ENCODE measurements at regions not wholly inside any gene's neighbourhood (a gene's known extent, or its start where the extent isn't known, plus 50 kb on each side); places are given as distances from the start of the nearest gene placed in this dataset.

DNA sequence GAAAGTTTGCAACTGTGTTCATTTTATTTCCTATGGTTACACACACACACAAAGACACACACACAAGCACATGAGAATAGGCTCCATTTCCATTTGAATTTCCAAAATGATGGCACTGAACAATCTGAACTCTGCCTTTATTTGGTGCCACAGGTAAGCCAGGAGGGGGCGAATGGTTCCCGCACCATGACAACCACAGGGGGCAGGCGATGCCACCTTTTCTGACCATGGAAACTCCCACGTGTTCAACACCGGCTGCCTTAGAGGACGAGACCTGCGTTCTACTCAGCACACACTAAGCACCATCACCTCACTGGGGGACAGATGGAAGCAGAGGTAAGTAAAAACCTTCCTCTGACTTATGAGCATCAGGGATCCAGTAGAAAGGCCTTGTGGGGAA lies 212.6 kb upstream of the TSPY4 start:
- Histone ChIP-seq H3K4ac (replicated peaks; ENCODE audit: insufficient read length, low read depth, low read length) (no peak overlapping the region), H2BK120ac (replicated peaks; ENCODE audit: low read depth, low read length) (no peak overlapping the region), H3K79me1 (ENCODE audit: low read depth, low read length) (no peaks in the 10 kb centered on the region), H3K4me3 (ENCODE audit: extremely low read depth in 1 of 4, insufficient read depth in 2 of 4, low read depth in 3 of 4, low read length in 4 of 4) (no peak overlapping the region), H3K9ac (replicated peaks in 1 of 4; ENCODE audit: extremely low read depth in 1 of 4, low read depth in 3 of 4, low read length in 3 of 4) (no peak overlapping the region), H2BK12ac (ENCODE audit: low read depth, low read length) (no peak overlapping the region), H4K8ac (ENCODE audit: extremely low read depth, insufficient read depth, low read length) (no peak overlapping the region), H3K9me3 (ENCODE audit: insufficient read depth in 2 of 2, low read depth in 1 of 2, low read length in 1 of 2) (peaks cover 3 to 23% of the 10 kb centered on the region in 2 experiments; a peak in 2 of 4 replicates), H4K20me1 (replicated peaks in 1 of 2; ENCODE audit: control insufficient read depth in 1 of 2, insufficient read depth in 2 of 2, low read length in 2 of 2) (no peaks in the 10 kb centered on the region), H3K14ac (ENCODE audit: insufficient read length) (no peak overlapping the region), H2BK15ac (ENCODE audit: low read length) (no peak overlapping the region), H3K4me2 (ENCODE audit: insufficient read depth in 1 of 2, low read depth in 2 of 2, low read length in 2 of 2) (no peak overlapping the region), H3K36me3 (ENCODE audit: control insufficient read depth in 2 of 4, insufficient read depth in 4 of 4, low read length in 3 of 4) (no peaks in the 10 kb centered on the region), H4K91ac (replicated peaks; ENCODE audit: insufficient read length, low read length) (no peak overlapping the region), H3K18ac (ENCODE audit: extremely low read depth, low read length) (no peak overlapping the region), H3K23ac (ENCODE audit: insufficient read length) (no peak overlapping the region), H2BK5ac (ENCODE audit: low read depth, low read length) (no peak overlapping the region), H3K23me2 (ENCODE audit: low read depth, low read length) (no peaks in the 10 kb centered on the region), H4K5ac (ENCODE audit: insufficient read length, low read depth, low read length) (no peak overlapping the region), H3K4me1 (replicated peaks in 1 of 4; ENCODE audit: control insufficient read depth in 3 of 4, insufficient read depth in 4 of 4, low read length in 3 of 4) (no peaks in the 10 kb centered on the region), H2BK20ac (ENCODE audit: low read length) (no peak overlapping the region), H2AFZ (ENCODE audit: low read length) (no peak overlapping the region), H3K79me2 (ENCODE audit: control insufficient read depth in 1 of 2, insufficient read depth in 2 of 2, low read length in 2 of 2) (no peaks in the 10 kb centered on the region), H2AK5ac (ENCODE audit: low read depth, low read length) (no peak overlapping the region), H3K27me3 (replicated peaks in 1 of 4; ENCODE audit: control insufficient read depth in 3 of 4, extremely low read depth in 1 of 4, insufficient read depth in 3 of 4, low read length in 3 of 4) (no peaks in the 10 kb centered on the region), H3K56ac (replicated peaks; ENCODE audit: insufficient read length, low read depth, low read length) (no peak overlapping the region), H3K27ac (ENCODE audit: low read depth, low read length) (no peak overlapping the region)
- WGBS, 2 experiments (ENCODE audit: extremely low coverage in 1 of 2, insufficient coverage in 1 of 2, insufficient read length in 1 of 2, insufficient replicate concordance in 2 of 2, low coverage in 1 of 2, low lambda C conversion rate in 2 of 2, missing lambda C conversion rate in 1 of 2) = 93% methylated on average over 5 of the region's 7 CpGs; no CpG with 5 or more reads in 1 of the 2 experiments
- ChIA-PET CTCF (ENCODE audit: partially characterized antibody) (no interaction called here), POLR2A (ENCODE audit: partially characterized antibody) (no interaction called here)
- FAIRE-seq (no peak), DNase-seq (ENCODE audit: low read depth in 1 of 2, low spot score in 2 of 2) (no peak)
- TF ChIP-seq EP300 (IDR thresholded peaks at IDR 0.05; ENCODE audit: borderline replicate concordance in 1 of 2, low read depth in 2 of 2, low read length in 2 of 2) (no peak), CHD1 (IDR thresholded peaks at IDR 0.05; ENCODE audit: low read depth, low read length) (no peak), RBBP5 (IDR thresholded peaks at IDR 0.05; ENCODE audit: borderline replicate concordance, low read depth, low read length) (no peak), RNF2 (IDR thresholded peaks at IDR 0.05; ENCODE audit: borderline replicate concordance, low read depth, low read length, missing control alignments, poor library complexity, severe bottlenecking) (no peak), HDAC2 (IDR thresholded peaks at IDR 0.05; ENCODE audit: borderline replicate concordance in 1 of 2, low read depth in 2 of 2, low read length in 2 of 2) (no peak), TAF1 (IDR thresholded peaks at IDR 0.05; ENCODE audit: low read depth, low read length) (no peak), NANOG (IDR thresholded peaks at IDR 0.05; ENCODE audit: insufficient read depth, low read depth, low read length, poor library complexity, severe bottlenecking) (no peak)
- TF ChIP-seq, protein P1, sequence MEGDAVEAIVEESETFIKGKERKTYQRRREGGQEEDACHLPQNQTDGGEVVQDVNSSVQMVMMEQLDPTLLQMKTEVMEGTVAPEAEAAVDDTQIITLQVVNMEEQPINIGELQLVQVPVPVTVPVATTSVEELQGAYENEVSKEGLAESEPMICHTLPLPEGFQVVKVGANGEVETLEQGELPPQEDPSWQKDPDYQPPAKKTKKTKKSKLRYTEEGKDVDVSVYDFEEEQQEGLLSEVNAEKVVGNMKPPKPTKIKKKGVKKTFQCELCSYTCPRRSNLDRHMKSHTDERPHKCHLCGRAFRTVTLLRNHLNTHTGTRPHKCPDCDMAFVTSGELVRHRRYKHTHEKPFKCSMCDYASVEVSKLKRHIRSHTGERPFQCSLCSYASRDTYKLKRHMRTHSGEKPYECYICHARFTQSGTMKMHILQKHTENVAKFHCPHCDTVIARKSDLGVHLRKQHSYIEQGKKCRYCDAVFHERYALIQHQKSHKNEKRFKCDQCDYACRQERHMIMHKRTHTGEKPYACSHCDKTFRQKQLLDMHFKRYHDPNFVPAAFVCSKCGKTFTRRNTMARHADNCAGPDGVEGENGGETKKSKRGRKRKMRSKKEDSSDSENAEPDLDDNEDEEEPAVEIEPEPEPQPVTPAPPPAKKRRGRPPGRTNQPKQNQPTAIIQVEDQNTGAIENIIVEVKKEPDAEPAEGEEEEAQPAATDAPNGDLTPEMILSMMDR (IDR thresholded peaks at IDR 0.05; ENCODE audit: control extremely low read depth in 1 of 3, insufficient read depth in 1 of 3, low read depth in 1 of 3, low read length in 3 of 3) = no peak
